ENCODE measurements at regions not wholly inside any gene's neighbourhood (a gene's known extent, or its start where the extent isn't known, plus 50 kb on each side); places are given as distances from the start of the nearest gene placed in this dataset.

- intact Hi-C loops (cut with DNase I; ENCODE audit: low total_unique reads), result no loop called here
Measured at GRCh38 chr4:11609751-11610150, 181.1 kb upstream of the HS3ST1 start.

DNA sequence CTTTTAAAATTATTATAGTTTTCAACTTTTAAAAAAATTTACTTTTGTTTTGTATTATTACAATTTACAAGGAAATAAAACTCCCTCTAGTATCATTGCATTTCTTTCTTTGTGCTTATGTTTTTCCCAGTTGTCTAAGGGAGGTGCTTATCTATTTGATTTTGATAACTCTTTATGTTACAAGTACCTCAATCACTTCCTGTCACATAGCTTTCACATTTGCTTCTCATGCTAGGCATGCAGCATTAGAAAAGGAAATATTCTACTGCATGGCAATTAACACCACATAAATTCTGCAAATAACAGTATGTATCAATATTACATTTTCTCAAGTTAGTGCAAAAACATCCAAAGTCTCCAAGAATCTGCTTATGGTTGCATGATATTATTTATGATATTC is 180.3 kb upstream of the HS3ST1 start:
- no peak for DNase-seq (ENCODE audit: low spot score in 2 of 2)
- intact Hi-C loops (cut with DNase I; ENCODE audit: low total_unique reads), result no loop called here

More at GRCh38 chr4:11609751-11610150, 181.1 kb upstream of the HS3ST1 start:
- TF ChIP-seq POLR2A (IDR thresholded peaks at IDR 0.05) (no peak), POLR2AphosphoS5 (IDR thresholded peaks at IDR 0.05) (no peak)
- TF ChIP-seq, protein P1, sequence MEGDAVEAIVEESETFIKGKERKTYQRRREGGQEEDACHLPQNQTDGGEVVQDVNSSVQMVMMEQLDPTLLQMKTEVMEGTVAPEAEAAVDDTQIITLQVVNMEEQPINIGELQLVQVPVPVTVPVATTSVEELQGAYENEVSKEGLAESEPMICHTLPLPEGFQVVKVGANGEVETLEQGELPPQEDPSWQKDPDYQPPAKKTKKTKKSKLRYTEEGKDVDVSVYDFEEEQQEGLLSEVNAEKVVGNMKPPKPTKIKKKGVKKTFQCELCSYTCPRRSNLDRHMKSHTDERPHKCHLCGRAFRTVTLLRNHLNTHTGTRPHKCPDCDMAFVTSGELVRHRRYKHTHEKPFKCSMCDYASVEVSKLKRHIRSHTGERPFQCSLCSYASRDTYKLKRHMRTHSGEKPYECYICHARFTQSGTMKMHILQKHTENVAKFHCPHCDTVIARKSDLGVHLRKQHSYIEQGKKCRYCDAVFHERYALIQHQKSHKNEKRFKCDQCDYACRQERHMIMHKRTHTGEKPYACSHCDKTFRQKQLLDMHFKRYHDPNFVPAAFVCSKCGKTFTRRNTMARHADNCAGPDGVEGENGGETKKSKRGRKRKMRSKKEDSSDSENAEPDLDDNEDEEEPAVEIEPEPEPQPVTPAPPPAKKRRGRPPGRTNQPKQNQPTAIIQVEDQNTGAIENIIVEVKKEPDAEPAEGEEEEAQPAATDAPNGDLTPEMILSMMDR (IDR thresholded peaks at IDR 0.05), result no peak
- Histone ChIP-seq H3K4me1 (no peaks in the 10 kb centered on the region), H3K27me3 (no peaks in the 10 kb centered on the region), H3K9me3 (no peaks in the 10 kb centered on the region), H3K4me3 (no peak overlapping the region), H3K36me3 (no peaks in the 10 kb centered on the region), H3K27ac (no peak overlapping the region)
- no peak for DNase-seq (ENCODE audit: low spot score in 2 of 2)

DNA sequence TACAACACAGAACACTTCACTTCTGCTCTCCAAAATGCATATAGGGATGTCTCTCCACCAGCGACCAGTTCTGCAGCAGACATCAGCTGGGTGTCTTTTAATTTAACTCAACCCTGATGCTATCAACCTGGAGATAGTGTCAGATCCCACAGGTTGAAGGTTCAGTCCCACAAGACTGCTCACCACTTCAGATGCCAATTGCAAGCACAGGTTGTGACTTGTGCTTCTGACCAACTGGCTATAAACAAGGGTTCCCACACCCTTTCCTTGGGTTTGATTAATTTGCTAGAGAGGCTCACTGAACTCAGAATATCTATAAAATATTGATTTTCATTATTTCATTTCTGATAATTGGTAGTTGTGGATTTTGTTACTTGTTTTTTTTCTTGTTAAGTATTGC is 177.4 kb upstream of the HS3ST1 start:
- Histone ChIP-seq H3K27me3 (no peaks in the 10 kb centered on the region), H3K9me3 (no peaks in the 10 kb centered on the region), H3K4me1 (no peaks in the 10 kb centered on the region), H3K27ac (no peak overlapping the region), H3K4me3 (no peak overlapping the region), H3K36me3 (no peaks in the 10 kb centered on the region)
- no peak for TF ChIP-seq POLR2A (IDR thresholded peaks at IDR 0.05)
- intact Hi-C loops (cut with DNase I; ENCODE audit: low total_unique reads), result no loop called here
- no peak for DNase-seq (ENCODE audit: low spot score in 2 of 2)

More for the DNA sequence above, 180.3 kb upstream of the HS3ST1 start:
- no peak overlapping the region for H3K4me3 ChIP-seq
- no peaks in the 10 kb centered on the region for H3K27me3 ChIP-seq
- H3K4me1 ChIP-seq, result no peaks in the 10 kb centered on the region
- H3K27ac ChIP-seq, result no peak overlapping the region
- no peaks in the 10 kb centered on the region for H3K9me3 ChIP-seq
- no peaks in the 10 kb centered on the region for H3K36me3 ChIP-seq
- TF ChIP-seq, protein P1 (IDR thresholded peaks at IDR 0.05), result no peak
- TF ChIP-seq POLR2A (IDR thresholded peaks at IDR 0.05) (no peak), POLR2AphosphoS5 (IDR thresholded peaks at IDR 0.05) (no peak)

DNA sequence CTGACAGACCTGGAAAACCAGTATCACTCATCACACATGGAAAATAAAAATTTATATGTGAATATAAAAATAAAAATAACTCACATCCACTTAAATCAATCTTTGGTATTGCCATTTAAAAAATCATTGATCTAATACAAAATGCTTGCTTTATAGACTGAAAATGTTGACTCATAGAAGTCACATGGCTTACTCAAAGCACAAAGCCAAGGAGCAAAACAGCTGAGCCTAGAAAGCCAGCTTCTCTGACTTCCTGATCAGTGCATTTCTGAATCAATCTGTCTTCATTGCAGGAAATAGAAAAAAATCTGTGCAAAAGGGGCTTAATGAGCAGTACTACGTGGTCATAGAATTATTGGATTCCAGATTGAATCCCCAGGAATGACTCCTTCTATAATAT is 176.9 kb upstream of the HS3ST1 start:
- DNase-seq (ENCODE audit: low spot score in 2 of 2), result no peak
- no peak overlapping the region for H3K4me3 ChIP-seq
- H3K4me1 ChIP-seq, result no peaks in the 10 kb centered on the region
- H3K27ac ChIP-seq, result no peak overlapping the region
- H3K9me3 ChIP-seq, result no peaks in the 10 kb centered on the region
- TF ChIP-seq, protein P1 (IDR thresholded peaks at IDR 0.05), result no peak
- TF ChIP-seq POLR2A (IDR thresholded peaks at IDR 0.05) (no peak), POLR2AphosphoS5 (IDR thresholded peaks at IDR 0.05) (no peak)
- intact Hi-C loops (cut with DNase I; ENCODE audit: low total_unique reads), result no loop called here
- H3K36me3 ChIP-seq, result no peaks in the 10 kb centered on the region
- H3K27me3 ChIP-seq, result no peaks in the 10 kb centered on the region

DNA sequence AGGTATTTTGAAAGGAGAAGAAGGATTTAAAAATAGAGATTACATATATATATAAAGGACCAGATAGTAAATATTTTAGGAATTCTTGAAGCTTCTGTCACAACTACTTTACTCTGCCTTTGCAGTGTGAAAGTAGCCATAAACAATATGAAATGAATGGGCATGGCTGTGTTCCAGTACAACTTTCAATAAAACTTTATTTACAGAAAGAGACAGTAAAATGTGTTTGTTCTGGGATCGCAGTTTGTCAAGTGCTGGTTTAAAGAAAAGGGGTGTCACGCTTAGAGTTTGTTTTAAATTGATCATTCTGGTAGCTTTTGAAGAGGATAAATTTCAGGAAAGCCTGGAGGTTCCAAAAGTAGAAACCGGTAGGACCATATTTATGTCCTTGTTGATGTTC is 176.1 kb upstream of the HS3ST1 start:
- no peaks in the 10 kb centered on the region for H3K27me3 ChIP-seq
- no peak overlapping the region for H3K4me3 ChIP-seq
- no peaks in the 10 kb centered on the region for H3K9me3 ChIP-seq
- no peak overlapping the region for H3K27ac ChIP-seq
- no peaks in the 10 kb centered on the region for H3K4me1 ChIP-seq
- no peak for TF ChIP-seq POLR2A (IDR thresholded peaks at IDR 0.05)
- TF ChIP-seq, protein P1 (IDR thresholded peaks at IDR 0.05), result no peak
- no peak for TF ChIP-seq POLR2AphosphoS5 (IDR thresholded peaks at IDR 0.05)
- no peaks in the 10 kb centered on the region for H3K36me3 ChIP-seq
- intact Hi-C loops (cut with DNase I; ENCODE audit: low total_unique reads), result loop anchor here (5.0 kb wide), 1 partner anchor 952 kb away; no protein-coding TSS in a partner anchor
- DNase-seq (ENCODE audit: low spot score in 2 of 2), result no peak
